ENCODE measurements at regions not wholly inside any gene's neighbourhood (a gene's known extent, or its start where the extent isn't known, plus 50 kb on each side); places are given as distances from the start of the nearest gene placed in this dataset.

GRCh38 chr5:12848709-12849108 lies 944.5 kb upstream of the CTNND2 start:
- no peak for DNase-seq (ENCODE audit: extremely low spot score)
- no peak overlapping the region for H3K27ac ChIP-seq (replicated peaks in 1 of 4)
- intact Hi-C loops (cut with DNase I) = no loop called here
- no peaks in the 10 kb centered on the region for H3K27me3 ChIP-seq
- WGBS = 55% methylated on average over 1 of the region's 1 CpG
- TF ChIP-seq EP300 (IDR thresholded peaks at IDR 0.05) = no peak
- TF ChIP-seq CTCF (IDR thresholded peaks at IDR 0.05) = no peak
- H3K9me3 ChIP-seq = no peaks in the 10 kb centered on the region
- H3K4me3 ChIP-seq = no peak overlapping the region
- H3K4me1 ChIP-seq = no peaks in the 10 kb centered on the region
- H3K36me3 ChIP-seq = no peaks in the 10 kb centered on the region

GRCh38 chr5:12845549-12846159 lies 941.4 kb upstream of the CTNND2 start:
- TF ChIP-seq EP300 (IDR thresholded peaks at IDR 0.05) = no peak
- no peak for TF ChIP-seq POLR2A (IDR thresholded peaks at IDR 0.05; ENCODE audit: low read depth)
- no peak for TF ChIP-seq CTCF (IDR thresholded peaks at IDR 0.05)
- TF ChIP-seq POLR2AphosphoS5 (IDR thresholded peaks at IDR 0.05) = no peak
- H3K27me3 ChIP-seq = no peaks in the 10 kb centered on the region
- H3K36me3 ChIP-seq = no peaks in the 10 kb centered on the region
- H3K4me3 ChIP-seq = no peak overlapping the region
- intact Hi-C loops (cut with DNase I) = no loop called here
- no peaks in the 10 kb centered on the region for H3K9me3 ChIP-seq
- H3K4me1 ChIP-seq = no peaks in the 10 kb centered on the region
- no peak overlapping the region for H3K27ac ChIP-seq (replicated peaks in 1 of 4)
- WGBS = 91% methylated on average over 3 of the region's 5 CpGs
- DNase-seq (ENCODE audit: extremely low spot score) = no peak

GRCh38 chr5:12840972-12841371 lies 936.7 kb upstream of the CTNND2 start:
- TF ChIP-seq POLR2A (IDR thresholded peaks at IDR 0.05; ENCODE audit: low read depth) (no peak), CTCF (IDR thresholded peaks at IDR 0.05) (no peak), POLR2AphosphoS5 (IDR thresholded peaks at IDR 0.05) (no peak), EP300 (IDR thresholded peaks at IDR 0.05) (no peak)
- no peaks in the 10 kb centered on the region for H3K27me3 ChIP-seq
- H3K9me3 ChIP-seq = no peaks in the 10 kb centered on the region
- intact Hi-C loops (cut with DNase I) = no loop called here
- H3K4me3 ChIP-seq = no peak overlapping the region
- no peak overlapping the region for H3K27ac ChIP-seq (replicated peaks in 1 of 4)
- 51% methylated on average over 4 of the region's 4 CpGs for WGBS
- H3K4me1 ChIP-seq = no peaks in the 10 kb centered on the region
- no peak for DNase-seq (ENCODE audit: extremely low spot score)
- H3K36me3 ChIP-seq = no peaks in the 10 kb centered on the region

- TF ChIP-seq POLR2A (IDR thresholded peaks at IDR 0.05; ENCODE audit: low read depth) = no peak
- no peak for TF ChIP-seq EP300 (IDR thresholded peaks at IDR 0.05)
- no peak for TF ChIP-seq CTCF (IDR thresholded peaks at IDR 0.05)
- no peak for TF ChIP-seq POLR2AphosphoS5 (IDR thresholded peaks at IDR 0.05)
- Histone ChIP-seq H3K9me3 (no peaks in the 10 kb centered on the region), H3K36me3 (no peaks in the 10 kb centered on the region), H3K4me1 (no peaks in the 10 kb centered on the region), H3K4me3 (no peak overlapping the region), H3K27me3 (no peaks in the 10 kb centered on the region), H3K27ac (replicated peaks in 1 of 4) (no peak overlapping the region)
- 82% methylated on average over 4 of the region's 5 CpGs for WGBS
- intact Hi-C loops (cut with DNase I) = no loop called here
- DNase-seq (ENCODE audit: extremely low spot score) = no peak
Measured at GRCh38 chr5:12837592-12837991, 933.3 kb upstream of the CTNND2 start.

- no peaks in the 10 kb centered on the region for H3K27me3 ChIP-seq
- WGBS = 79% methylated on average over 2 of the region's 2 CpGs
- TF ChIP-seq POLR2A (IDR thresholded peaks at IDR 0.05; ENCODE audit: low read depth) (no peak), EP300 (IDR thresholded peaks at IDR 0.05) (no peak), CTCF (IDR thresholded peaks at IDR 0.05) (no peak), POLR2AphosphoS5 (IDR thresholded peaks at IDR 0.05) (no peak)
- no peak overlapping the region for H3K27ac ChIP-seq (replicated peaks in 1 of 4)
- intact Hi-C loops (cut with DNase I) = no loop called here
- H3K36me3 ChIP-seq = no peaks in the 10 kb centered on the region
- no peak for DNase-seq (ENCODE audit: extremely low spot score)
- H3K4me1 ChIP-seq = no peaks in the 10 kb centered on the region
- peaks cover 0 to 24% (median 10%) of the 10 kb centered on the region in 4 donors for H3K9me3 ChIP-seq
- H3K4me3 ChIP-seq = no peak overlapping the region
Measured at GRCh38 chr5:12825163-12825562, 920.9 kb upstream of the CTNND2 start.

Data from esophagus muscularis mucosa (tissue), 4 donors.